Liver (tissue), 3 donors: ENCODE measurements at regions not wholly inside any gene's neighbourhood (a gene's known extent, or its start where the extent isn't known, plus 50 kb on each side); places are given as distances from the start of the nearest gene placed in this dataset.

Source experiments
- CTCF ChIP-seq: fragments of 150-350 bp; IDR thresholded peaks from 2 replicates; pipeline ENCODE4 v1.5.1; 2017; ENCODE audit warnings: improper control_type of control experiment, low read depth, low read length; ENCODE audit not compliant: missing input control
- EGR1 ChIP-seq, 2 donors: IDR thresholded peaks; 2 replicates each; pipeline ENCODE4 v1.6.1; 2016 to 2018; ENCODE audit warnings: antibody characterized with exemption in 2 of 2, low read depth in 2 of 2
- GABPA ChIP-seq, 2 donors: IDR thresholded peaks in 1 of 2; conservative IDR thresholded peaks in 1 of 2; 2 replicates each; pipeline ENCODE4 v1.6.1; 2016; ENCODE audit warnings: antibody characterized with exemption in 2 of 2, mild to moderate bottlenecking in 1 of 2, moderate library complexity in 1 of 2
- HNF4G ChIP-seq: IDR thresholded peaks from 2 replicates; pipeline ENCODE4 v1.6.1; 2016; ENCODE audit warnings: antibody characterized with exemption
- JUND ChIP-seq, 2 donors: IDR thresholded peaks; 2 replicates each; pipeline ENCODE4 v1.6.1; 2016; ENCODE audit warnings: antibody characterized with exemption in 2 of 2
- MAX ChIP-seq: IDR thresholded peaks from 2 replicates; pipeline ENCODE4 v1.6.1; 2016; ENCODE audit warnings: antibody characterized with exemption
- RAD21 ChIP-seq, 2 donors: IDR thresholded peaks; 2 replicates each; pipeline ENCODE4 v1.6.1; 2016; ENCODE audit warnings: antibody characterized with exemption in 2 of 2, mild to moderate bottlenecking in 2 of 2
- REST ChIP-seq: IDR thresholded peaks from 2 replicates; pipeline ENCODE4 v1.6.1; 2016; ENCODE audit warnings: antibody characterized with exemption, mild to moderate bottlenecking
- TAF1 ChIP-seq: conservative IDR thresholded peaks from 2 replicates; pipeline ENCODE4 v1.6.1; 2016; ENCODE audit warnings: antibody characterized with exemption, mild to moderate bottlenecking
- YY1 ChIP-seq: IDR thresholded peaks from 2 replicates; pipeline ENCODE4 v1.6.1; 2016; ENCODE audit warnings: antibody characterized with exemption, mild to moderate bottlenecking
- TF ChIP-seq, protein P1 (sequence below): IDR thresholded peaks from 2 replicates; pipeline ENCODE4 v1.6.1; 2016; ENCODE audit warnings: antibody characterized with exemption
- donor health status: healthy.
- donor health status: healthy.

GRCh38 chr1:181206513-181206912 lies 118.0 kb downstream of the IER5 start:
- no peak for TF ChIP-seq CTCF
- no peak for TF ChIP-seq RAD21 (IDR thresholded peaks at IDR 0.05)
- TF ChIP-seq TAF1, result no peak
- TF ChIP-seq MAX, result no peak
- no peak for TF ChIP-seq YY1
- TF ChIP-seq EGR1 (IDR thresholded peaks at IDR 0.05; ENCODE audit: low read depth in 2 of 2), result no peak
- no peak for TF ChIP-seq GABPA (IDR thresholded peaks at IDR 0.05 in 1 of 2, conservative IDR thresholded peaks at IDR 0.05 in 1 of 2)
- no peak for TF ChIP-seq JUND (IDR thresholded peaks at IDR 0.05)
- TF ChIP-seq, protein P1, sequence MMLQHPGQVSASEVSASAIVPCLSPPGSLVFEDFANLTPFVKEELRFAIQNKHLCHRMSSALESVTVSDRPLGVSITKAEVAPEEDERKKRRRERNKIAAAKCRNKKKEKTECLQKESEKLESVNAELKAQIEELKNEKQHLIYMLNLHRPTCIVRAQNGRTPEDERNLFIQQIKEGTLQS, result no peak
- no peak for TF ChIP-seq HNF4G
- TF ChIP-seq REST, result no peak
